Lung (tissue), 11 donors: ENCODE measurements at regions not wholly inside any gene's neighbourhood (a gene's known extent, or its start where the extent isn't known, plus 50 kb on each side); places are given as distances from the start of the nearest gene placed in this dataset.

Experiments used
- ATAC-seq: fragments of 200-7000 bp; cut with Tn5 transposase; one replicate; pipeline ENCODE4 v1.9.1; 2020; ENCODE audit warnings: moderate number of reproducible peaks; ENCODE audit not compliant: insufficient read depth, low FRiP score
- DNase-seq, 3 donors: peaks; one replicate each; pipeline ENCODE4 v3.0.0-alpha.2; 2013 to 2017
- H3K27ac ChIP-seq, 2 donors: one replicate each; pipeline ENCODE4 v1.5.1; 2013; ENCODE audit warnings: mild to moderate bottlenecking in 2 of 2, moderate library complexity in 2 of 2, control low read depth in 1 of 2, inconsistent platforms in 1 of 2, low read depth in 1 of 2, low read length in 1 of 2
- H3K27me3 ChIP-seq, 3 donors: one replicate each; pipeline ENCODE4 v1.5.1; 2013; ENCODE audit warnings: low read length in 2 of 3; ENCODE audit not compliant: control insufficient read depth in 3 of 3, insufficient read depth in 3 of 3
- H3K36me3 ChIP-seq, 4 donors: one replicate each; pipeline ENCODE4 v1.5.1; 2013; ENCODE audit warnings: low read length in 4 of 4, mild to moderate bottlenecking in 1 of 4, moderate library complexity in 1 of 4; ENCODE audit not compliant: control insufficient read depth in 4 of 4, insufficient read depth in 4 of 4
- H3K4me1 ChIP-seq, 5 donors: one replicate each; pipeline ENCODE4 v1.5.1; 2013; ENCODE audit warnings: low read length in 5 of 5, mild to moderate bottlenecking in 2 of 5, moderate library complexity in 1 of 5; ENCODE audit not compliant: control insufficient read depth in 5 of 5, insufficient read depth in 5 of 5
- H3K4me3 ChIP-seq: one replicate; pipeline ENCODE4 v1.5.1; 2013; ENCODE audit warnings: mild to moderate bottlenecking, control low read depth, moderate library complexity
- H3K9ac ChIP-seq, 2 donors: one replicate each; pipeline ENCODE4 v1.5.1; 2013; ENCODE audit warnings: low read length in 2 of 2, control low read depth in 1 of 2; ENCODE audit not compliant: insufficient read depth in 1 of 2
- H3K9me3 ChIP-seq, 4 donors: one replicate each; pipeline ENCODE4 v1.5.1; 2013; ENCODE audit warnings: low read length in 3 of 4, mild to moderate bottlenecking in 1 of 4, moderate library complexity in 1 of 4; ENCODE audit not compliant: control insufficient read depth in 4 of 4, insufficient read depth in 3 of 4
- WGBS, 2 donors: extraction: QIAGEN DNeasy Blood & Tissue Kit; methylation state at CpG; one replicate each; pipeline ENCODE4 v1.1.7; 2013; 5-methylcytosine and 5-hydroxymethylcytosine counted together
- TF ChIP-seq, protein P1 (sequence below): IDR thresholded peaks from 2 replicates; pipeline ENCODE4 v1.5.1; 2012; ENCODE audit warnings: mild to moderate bottlenecking; ENCODE audit errors: control extremely low read depth, extremely low read depth
- donor health status: control.
- donor health status: control.
- donor health status: Bipolar disorder and iron deficiency.
- donor health status: healthy.
- donor health status: DM: yes; HTN: yes; CAD: no.

DNA sequence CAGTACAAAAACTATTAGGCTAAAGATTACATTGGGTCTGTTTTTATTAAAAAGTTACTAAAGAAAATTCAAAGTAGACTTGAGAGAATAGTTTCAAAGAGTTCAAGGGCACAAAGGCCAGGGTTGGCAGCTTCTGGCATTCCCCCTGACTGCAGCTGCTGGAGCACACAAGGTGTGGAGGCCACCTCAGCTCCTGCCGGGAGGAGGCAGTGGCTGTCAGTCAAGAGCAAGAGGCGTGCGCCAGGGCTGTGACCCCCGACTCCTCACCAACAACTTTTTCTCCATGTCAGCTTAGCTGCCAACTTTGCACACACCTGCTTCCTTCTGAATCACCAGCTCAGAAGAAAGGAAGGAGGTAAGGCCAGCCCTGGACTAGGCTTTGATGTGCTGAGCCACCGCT is 144.6 kb upstream of the PLXNA4 start:
- 76 to 90% methylated on average over 5 of the region's 5 CpGs for WGBS, 2 donors
- H3K4me3 ChIP-seq = no peak overlapping the region
- H3K9ac ChIP-seq = no peak overlapping the region
- H3K9me3 ChIP-seq = peaks cover 0 to 5% (median 0%) of the 10 kb centered on the region in 4 donors
- no peaks in the 10 kb centered on the region for H3K27me3 ChIP-seq
- TF ChIP-seq, protein P1, sequence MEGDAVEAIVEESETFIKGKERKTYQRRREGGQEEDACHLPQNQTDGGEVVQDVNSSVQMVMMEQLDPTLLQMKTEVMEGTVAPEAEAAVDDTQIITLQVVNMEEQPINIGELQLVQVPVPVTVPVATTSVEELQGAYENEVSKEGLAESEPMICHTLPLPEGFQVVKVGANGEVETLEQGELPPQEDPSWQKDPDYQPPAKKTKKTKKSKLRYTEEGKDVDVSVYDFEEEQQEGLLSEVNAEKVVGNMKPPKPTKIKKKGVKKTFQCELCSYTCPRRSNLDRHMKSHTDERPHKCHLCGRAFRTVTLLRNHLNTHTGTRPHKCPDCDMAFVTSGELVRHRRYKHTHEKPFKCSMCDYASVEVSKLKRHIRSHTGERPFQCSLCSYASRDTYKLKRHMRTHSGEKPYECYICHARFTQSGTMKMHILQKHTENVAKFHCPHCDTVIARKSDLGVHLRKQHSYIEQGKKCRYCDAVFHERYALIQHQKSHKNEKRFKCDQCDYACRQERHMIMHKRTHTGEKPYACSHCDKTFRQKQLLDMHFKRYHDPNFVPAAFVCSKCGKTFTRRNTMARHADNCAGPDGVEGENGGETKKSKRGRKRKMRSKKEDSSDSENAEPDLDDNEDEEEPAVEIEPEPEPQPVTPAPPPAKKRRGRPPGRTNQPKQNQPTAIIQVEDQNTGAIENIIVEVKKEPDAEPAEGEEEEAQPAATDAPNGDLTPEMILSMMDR = no peak
- no peaks in the 10 kb centered on the region for H3K36me3 ChIP-seq
- ATAC-seq = no peak
- no peak for DNase-seq
- no peaks in the 10 kb centered on the region for H3K4me1 ChIP-seq
- H3K27ac ChIP-seq = no peak overlapping the region

DNA sequence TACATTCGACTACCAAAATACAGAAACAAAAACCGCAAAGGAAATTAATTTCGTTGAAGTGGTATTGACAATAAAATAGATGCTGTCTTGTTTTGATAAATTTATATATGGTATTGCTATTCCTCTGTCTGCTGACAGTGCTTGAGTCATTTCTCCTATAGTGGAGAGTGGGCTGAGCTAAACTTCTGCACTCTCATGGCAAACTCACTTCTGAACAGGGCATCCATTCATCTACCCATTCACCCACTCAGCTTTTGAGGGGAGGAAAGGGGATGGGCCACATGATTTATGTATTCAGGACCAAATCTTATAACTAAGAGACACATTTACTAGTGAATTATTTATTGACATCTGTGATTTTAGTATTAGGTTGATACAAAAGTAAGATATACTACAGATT is 137.6 kb upstream of the PLXNA4 start:
- TF ChIP-seq, protein P1 = no peak
- 89 to 92% methylated on average over 3 of the region's 3 CpGs for WGBS, 2 donors
- no peak overlapping the region for H3K4me3 ChIP-seq

DNA sequence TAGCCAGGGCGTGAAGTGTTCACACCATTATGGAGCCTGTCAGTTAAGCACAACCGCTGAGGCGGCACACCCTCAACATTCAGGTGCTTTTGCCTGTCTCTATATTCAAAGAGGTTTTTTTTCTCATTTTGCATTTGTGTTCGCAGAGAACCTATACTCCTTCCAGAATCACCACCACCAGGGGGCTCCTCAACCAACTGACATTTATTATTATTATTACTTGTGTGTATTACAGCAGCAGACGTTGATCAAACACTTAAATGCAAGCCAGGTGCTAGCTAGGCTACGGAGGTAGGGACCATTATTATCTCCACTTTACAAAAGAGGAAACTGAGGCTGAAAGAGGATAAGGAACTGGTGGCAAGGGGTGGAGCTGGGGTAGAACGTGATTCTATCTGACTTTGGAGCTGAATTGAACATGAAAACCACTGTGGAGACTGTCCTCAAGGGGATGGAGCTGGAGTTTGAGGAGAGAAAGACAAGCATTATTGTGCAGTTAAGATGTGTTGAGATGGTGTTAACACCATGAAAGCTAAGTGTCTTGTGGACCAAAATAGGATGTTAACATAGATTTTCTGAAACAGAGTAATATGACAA is 133.8 kb upstream of the PLXNA4 start:
- Histone ChIP-seq H3K4me1 (no peaks in the 10 kb centered on the region), H3K27ac (no peak overlapping the region), H3K36me3 (no peaks in the 10 kb centered on the region), H3K9me3 (no peaks in the 10 kb centered on the region), H3K4me3 (no peak overlapping the region), H3K9ac (no peak overlapping the region), H3K27me3 (no peaks in the 10 kb centered on the region)
- WGBS, 2 donors = 70 to 77% methylated on average over 7 of the region's 7 CpGs
- TF ChIP-seq, protein P1 = peak; percentile 20
- DNase-seq = peak; percentile 20 to 38 (median 22)
- no peak for ATAC-seq

More for the DNA sequence above, 137.6 kb upstream of the PLXNA4 start:
- H3K4me1 ChIP-seq = no peaks in the 10 kb centered on the region
- ATAC-seq = no peak
- H3K9ac ChIP-seq = no peak overlapping the region
- H3K36me3 ChIP-seq = no peaks in the 10 kb centered on the region
- no peaks in the 10 kb centered on the region for H3K27me3 ChIP-seq
- no peak overlapping the region for H3K27ac ChIP-seq
- no peak for DNase-seq
- H3K9me3 ChIP-seq = peaks cover 0 to under 1% (median 0%) of the 10 kb centered on the region in 4 donors

DNA sequence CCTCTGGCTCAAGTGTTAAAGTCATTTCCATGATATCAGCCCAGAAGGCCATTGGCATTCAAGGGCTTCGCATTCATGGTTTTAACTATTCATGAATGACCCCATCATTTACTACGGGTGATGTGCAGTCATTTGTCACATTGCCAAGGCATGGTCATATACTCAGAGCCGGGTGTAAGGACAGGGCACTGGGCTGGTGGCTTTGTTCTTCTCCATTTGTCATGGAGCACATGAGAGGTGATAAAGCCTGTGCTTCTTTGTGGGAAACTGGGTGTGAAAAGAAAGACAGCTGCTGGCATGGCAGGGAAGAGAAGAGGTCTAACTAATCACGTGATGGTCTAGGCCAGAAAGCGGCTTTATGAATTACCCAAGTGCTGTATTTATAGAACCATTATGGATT is 132.2 kb upstream of the PLXNA4 start:
- no peaks in the 10 kb centered on the region for H3K27me3 ChIP-seq
- 91 to 93% methylated on average over 5 of the region's 5 CpGs for WGBS, 2 donors
- no peak for ATAC-seq

More for the DNA sequence above, 132.2 kb upstream of the PLXNA4 start:
- Histone ChIP-seq H3K9me3 (no peaks in the 10 kb centered on the region), H3K27ac (no peak overlapping the region), H3K4me1 (no peaks in the 10 kb centered on the region), H3K9ac (no peak overlapping the region), H3K36me3 (no peaks in the 10 kb centered on the region), H3K4me3 (no peak overlapping the region)
- TF ChIP-seq, protein P1 = no peak
- DNase-seq = no peak
